KMS-11 (cell line): ENCODE measurements at regions not wholly inside any gene's neighbourhood (a gene's known extent, or its start where the extent isn't known, plus 50 kb on each side); places are given as distances from the start of the nearest gene placed in this dataset.

ENCODE experiments used
- H2AFZ ChIP-seq: fragments of 200-600 bp; sonication (generic); 2 replicates; pipeline ENCODE4 v1.6.1; 2016; ENCODE audit warnings: antibody characterized with exemption, mixed run types, low read depth
- H3K27ac ChIP-seq: fragments of 200-600 bp; sonication (generic); 2 replicates; pipeline ENCODE4 v1.6.1; 2016; ENCODE audit warnings: mild to moderate bottlenecking, mixed run types
- H3K27me3 ChIP-seq: fragments of 200-600 bp; sonication (generic); 2 replicates; pipeline ENCODE4 v1.6.1; 2017; ENCODE audit warnings: mild to moderate bottlenecking, low read depth, mixed run types, moderate library complexity; ENCODE audit not compliant: insufficient read depth
- H3K36me3 ChIP-seq: fragments of 200-600 bp; sonication (generic); 2 replicates; pipeline ENCODE4 v1.6.1; 2017; ENCODE audit warnings: mild to moderate bottlenecking, mixed run types; ENCODE audit not compliant: insufficient read depth
- H3K4me1 ChIP-seq: fragments of 200-600 bp; sonication (generic); 2 replicates; pipeline ENCODE4 v1.6.1; 2016; ENCODE audit warnings: mild to moderate bottlenecking, low read depth, mixed run types; ENCODE audit not compliant: poor library complexity, severe bottlenecking
- H3K4me2 ChIP-seq: fragments of 200-600 bp; sonication (generic); 2 replicates; pipeline ENCODE4 v1.7.0; 2016; ENCODE audit warnings: mild to moderate bottlenecking, mixed run types
- H3K4me3 ChIP-seq: fragments of 200-600 bp; sonication (generic); IDR thresholded peaks from 2 replicates; pipeline ENCODE4 v1.6.1; 2017; ENCODE audit warnings: low read depth, low read length, mixed read lengths; ENCODE audit not compliant: insufficient read depth
- H3K79me2 ChIP-seq: fragments of 200-600 bp; sonication (generic); 2 replicates; pipeline ENCODE4 v1.6.1; 2016; ENCODE audit warnings: low read depth, mixed run types; ENCODE audit not compliant: insufficient read depth
- H3K9ac ChIP-seq: fragments of 200-600 bp; sonication (generic); 2 replicates; pipeline ENCODE4 v1.6.1; 2016; ENCODE audit warnings: mild to moderate bottlenecking, mixed run types
- H4K20me1 ChIP-seq: fragments of 200-600 bp; sonication (generic); 2 replicates; pipeline ENCODE4 v1.6.1; 2016; ENCODE audit warnings: mild to moderate bottlenecking, mixed run types; ENCODE audit not compliant: insufficient read depth
- TF ChIP-seq, protein P1 (sequence below): fragments of 200-600 bp; sonication (generic); conservative IDR thresholded peaks from 2 replicates; pipeline ENCODE4 v1.6.1; 2017; ENCODE audit warnings: low read depth, mild to moderate bottlenecking, antibody characterized with exemption, low read length, moderate library complexity, mixed read lengths

DNA sequence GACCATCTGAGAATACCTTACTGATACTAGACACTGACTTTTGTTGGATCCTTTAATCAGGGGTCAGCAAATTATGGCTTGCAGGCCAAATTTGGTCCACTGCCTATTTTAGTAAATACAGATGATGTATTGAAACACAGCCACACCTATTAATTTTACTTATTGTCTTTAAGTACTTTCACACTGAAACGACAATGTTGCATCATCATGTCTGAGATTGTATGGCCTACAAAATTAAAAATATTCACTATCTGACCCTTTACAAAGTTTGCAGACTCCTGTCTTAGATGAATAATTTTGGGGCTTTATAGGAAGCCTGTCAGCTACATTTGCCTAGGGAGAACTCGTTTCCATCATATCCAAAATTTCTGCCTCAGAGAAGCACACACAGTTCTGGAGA is 503.2 kb upstream of the TGFBR2 start:
- TF ChIP-seq, protein P1, sequence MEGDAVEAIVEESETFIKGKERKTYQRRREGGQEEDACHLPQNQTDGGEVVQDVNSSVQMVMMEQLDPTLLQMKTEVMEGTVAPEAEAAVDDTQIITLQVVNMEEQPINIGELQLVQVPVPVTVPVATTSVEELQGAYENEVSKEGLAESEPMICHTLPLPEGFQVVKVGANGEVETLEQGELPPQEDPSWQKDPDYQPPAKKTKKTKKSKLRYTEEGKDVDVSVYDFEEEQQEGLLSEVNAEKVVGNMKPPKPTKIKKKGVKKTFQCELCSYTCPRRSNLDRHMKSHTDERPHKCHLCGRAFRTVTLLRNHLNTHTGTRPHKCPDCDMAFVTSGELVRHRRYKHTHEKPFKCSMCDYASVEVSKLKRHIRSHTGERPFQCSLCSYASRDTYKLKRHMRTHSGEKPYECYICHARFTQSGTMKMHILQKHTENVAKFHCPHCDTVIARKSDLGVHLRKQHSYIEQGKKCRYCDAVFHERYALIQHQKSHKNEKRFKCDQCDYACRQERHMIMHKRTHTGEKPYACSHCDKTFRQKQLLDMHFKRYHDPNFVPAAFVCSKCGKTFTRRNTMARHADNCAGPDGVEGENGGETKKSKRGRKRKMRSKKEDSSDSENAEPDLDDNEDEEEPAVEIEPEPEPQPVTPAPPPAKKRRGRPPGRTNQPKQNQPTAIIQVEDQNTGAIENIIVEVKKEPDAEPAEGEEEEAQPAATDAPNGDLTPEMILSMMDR = no peak
- Histone ChIP-seq H3K4me3 (no peak overlapping the region), H3K9ac (no peak overlapping the region)

DNA sequence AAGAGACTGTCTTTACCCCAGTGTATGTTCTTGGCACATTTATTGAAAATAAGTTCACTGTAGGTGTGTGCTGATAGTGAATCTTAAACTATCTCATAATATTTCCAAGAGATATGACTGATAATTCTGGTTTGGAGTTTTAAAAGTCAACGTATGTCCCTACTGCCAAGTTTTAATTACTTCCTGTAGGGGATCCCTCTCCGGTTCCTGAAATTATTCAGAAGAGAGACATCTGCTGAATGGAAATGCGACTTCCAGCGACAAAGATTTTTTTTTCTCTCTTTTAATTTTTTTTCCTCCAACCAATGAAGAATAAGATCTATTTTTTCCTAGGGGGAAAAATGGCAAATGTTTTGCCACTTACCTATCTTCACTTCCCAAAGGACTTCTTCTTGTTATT is 498.9 kb upstream of the TGFBR2 start:
- no peak overlapping the region for H3K27ac ChIP-seq
- H3K4me1 ChIP-seq = no peaks in the 10 kb centered on the region
- no peak overlapping the region for H3K9ac ChIP-seq
- H3K36me3 ChIP-seq = no peaks in the 10 kb centered on the region
- no peak overlapping the region for H3K4me3 ChIP-seq
- H3K79me2 ChIP-seq = no peaks in the 10 kb centered on the region
- H3K4me2 ChIP-seq = no peak overlapping the region
- no peaks in the 10 kb centered on the region for H3K27me3 ChIP-seq
- H4K20me1 ChIP-seq = no peaks in the 10 kb centered on the region
- H2AFZ ChIP-seq = no peak overlapping the region
- TF ChIP-seq, protein P1 = no peak

More for the DNA sequence above, 503.2 kb upstream of the TGFBR2 start:
- no peak overlapping the region for H3K27ac ChIP-seq
- no peaks in the 10 kb centered on the region for H3K27me3 ChIP-seq
- H3K4me2 ChIP-seq = no peak overlapping the region
- H3K4me1 ChIP-seq = no peaks in the 10 kb centered on the region
- no peaks in the 10 kb centered on the region for H3K79me2 ChIP-seq
- H3K36me3 ChIP-seq = no peaks in the 10 kb centered on the region
- H4K20me1 ChIP-seq = no peaks in the 10 kb centered on the region
- H2AFZ ChIP-seq = no peak overlapping the region

DNA sequence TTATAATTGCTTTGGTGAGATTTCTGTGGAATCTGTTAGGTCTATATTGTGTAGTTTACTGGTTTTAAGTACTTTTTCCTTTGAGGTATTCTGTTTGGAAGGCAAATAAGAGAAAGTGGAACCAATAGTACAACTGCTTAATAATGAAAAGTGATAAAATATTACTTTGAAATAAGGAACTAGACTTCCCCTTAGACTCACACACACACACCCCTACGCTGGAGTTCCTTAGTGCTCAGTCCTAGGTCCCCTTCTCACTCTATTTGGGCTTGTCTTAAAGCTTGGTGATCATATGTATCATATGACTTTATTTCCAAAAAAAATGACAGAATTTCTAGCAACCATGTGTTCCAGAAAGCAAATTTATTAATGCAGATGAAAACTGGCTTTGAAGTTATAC is 494.0 kb upstream of the TGFBR2 start:
- Histone ChIP-seq H3K9ac (no peak overlapping the region), H3K4me2 (no peak overlapping the region), H3K27ac (no peak overlapping the region), H2AFZ (no peak overlapping the region), H4K20me1 (no peaks in the 10 kb centered on the region), H3K36me3 (no peaks in the 10 kb centered on the region), H3K79me2 (no peaks in the 10 kb centered on the region), H3K4me3 (no peak overlapping the region), H3K4me1 (no peaks in the 10 kb centered on the region), H3K27me3 (no peaks in the 10 kb centered on the region)
- TF ChIP-seq, protein P1 = no peak

DNA sequence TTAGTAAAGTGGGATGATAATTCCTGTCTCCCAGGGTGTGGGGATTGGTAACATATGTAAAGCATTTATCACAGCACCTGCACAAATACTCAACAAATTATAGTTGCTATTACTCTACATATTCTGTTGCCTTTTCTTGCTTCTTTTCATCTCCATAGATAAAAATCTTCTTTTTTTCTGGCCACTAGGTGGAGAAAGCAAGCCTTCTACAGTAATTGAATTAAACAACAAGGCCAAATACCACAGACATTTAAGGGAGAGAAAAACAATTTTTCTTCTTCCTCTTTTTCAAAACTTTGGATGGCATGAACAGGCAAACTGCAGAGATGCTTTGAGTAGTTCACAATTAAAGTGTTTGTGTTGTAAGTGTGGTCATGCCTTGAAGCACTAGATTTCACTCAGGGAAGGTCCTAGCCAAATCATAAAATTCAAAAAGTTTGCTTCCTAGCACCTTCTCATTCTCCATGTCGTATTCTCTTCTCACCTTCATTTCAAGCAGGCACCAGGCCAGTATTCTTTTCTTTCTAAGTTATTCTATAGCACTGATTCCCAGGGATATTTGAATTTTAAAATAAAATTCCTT is 493.4 kb upstream of the TGFBR2 start:
- Histone ChIP-seq H3K4me1 (no peaks in the 10 kb centered on the region), H3K79me2 (no peaks in the 10 kb centered on the region), H3K36me3 (no peaks in the 10 kb centered on the region), H2AFZ (no peak overlapping the region), H3K9ac (no peak overlapping the region), H3K4me3 (no peak overlapping the region), H3K4me2 (no peak overlapping the region), H3K27ac (no peak overlapping the region), H3K27me3 (no peaks in the 10 kb centered on the region), H4K20me1 (no peaks in the 10 kb centered on the region)
- TF ChIP-seq, protein P1 = peak; percentile 46
